Stomach (tissue), 8 donors: ENCODE measurements at regions not wholly inside any gene's neighbourhood (a gene's known extent, or its start where the extent isn't known, plus 50 kb on each side); places are given as distances from the start of the nearest gene placed in this dataset.

Source experiments
- DNase-seq, 2 donors: peaks; one replicate each; pipeline versions ENCODE4 v3.0.0 to v3.0.0-alpha.2; 2013 to 2019
- H3K27ac ChIP-seq, 5 donors: fragments of 200-600 bp in 4 of 5; sonication (generic) in 4 of 5; one replicate each; pipeline ENCODE4 v1.5.1; 2013 to 2019; ENCODE audit warnings: mild to moderate bottlenecking in 1 of 5, moderate library complexity in 1 of 5
- H3K27me3 ChIP-seq, 3 donors: fragments of 200-600 bp; sonication (generic); one replicate each; pipeline ENCODE4 v1.5.1; 2017 to 2019; ENCODE audit warnings: mixed run types in 1 of 3
- H3K36me3 ChIP-seq, 4 donors: fragments of 200-600 bp; sonication (generic); 1 replicate in 3 of 4; 2 replicates in 1 of 4; pipeline ENCODE4 v1.5.1; 2016 to 2019
- H3K4me1 ChIP-seq, 4 donors: fragments of 200-600 bp; sonication (generic); one replicate each; pipeline ENCODE4 v1.5.1; 2016 to 2019
- H3K4me3 ChIP-seq, 4 donors: fragments of 200-600 bp; sonication (generic) in 3 of 4; one replicate each; pipeline ENCODE4 v1.5.1; 2016 to 2019; ENCODE audit warnings: mild to moderate bottlenecking in 1 of 4
- H3K9me3 ChIP-seq, 4 donors: fragments of 200-600 bp; sonication (generic); one replicate each; pipeline ENCODE4 v1.5.1; 2016 to 2019
- EP300 ChIP-seq: sonication (generic); formaldehyde crosslinking; IDR thresholded peaks from one replicate; pipeline ENCODE4 v1.6.1; 2017; ENCODE audit warnings: antibody characterized with exemption
- POLR2A ChIP-seq, 4 donors: fragments of 450-650 bp; IDR thresholded peaks; one replicate each; pipeline ENCODE4 v1.6.1; 2016; ENCODE audit warnings: antibody characterized with exemption in 4 of 4, control low read depth in 2 of 4, mild to moderate bottlenecking in 1 of 4, moderate library complexity in 1 of 4
- POLR2AphosphoS5 ChIP-seq, 3 donors: sonication (generic); formaldehyde crosslinking; IDR thresholded peaks; one replicate each; pipeline ENCODE4 v1.6.1; 2016; ENCODE audit warnings: antibody characterized with exemption in 3 of 3
- WGBS, 5 donors: extraction: QIAGEN DNeasy Blood & Tissue Kit in 3 of 5; methylation state at CpG; one replicate each; pipeline versions ENCODE4 v1.1.5 to v1.1.7; 2013 to 2018; 5-methylcytosine and 5-hydroxymethylcytosine counted together
- intact Hi-C: fragments of 100-400 bp; cut with DNase I; formaldehyde crosslinking; loops from one replicate; pipeline ENCODE4 v1.15.1; 2023; ENCODE audit warnings: low total_unique reads
- TF ChIP-seq, protein P1 (sequence below), 7 experiments: fragments of 450-650 bp in 4 of 7; fragments of 200-600 bp in 3 of 7; sonication (generic) in 3 of 7; IDR thresholded peaks; one replicate each; pipeline ENCODE4 v1.5.1; 2016 to 2019; ENCODE audit warnings: antibody characterized with exemption in 7 of 7, control low read depth in 2 of 7, mild to moderate bottlenecking in 1 of 7
- donor health status: healthy with polysubstance abuse.
- donor health status: Bipolar disorder and iron deficiency.
- donor health status: healthy.

DNA sequence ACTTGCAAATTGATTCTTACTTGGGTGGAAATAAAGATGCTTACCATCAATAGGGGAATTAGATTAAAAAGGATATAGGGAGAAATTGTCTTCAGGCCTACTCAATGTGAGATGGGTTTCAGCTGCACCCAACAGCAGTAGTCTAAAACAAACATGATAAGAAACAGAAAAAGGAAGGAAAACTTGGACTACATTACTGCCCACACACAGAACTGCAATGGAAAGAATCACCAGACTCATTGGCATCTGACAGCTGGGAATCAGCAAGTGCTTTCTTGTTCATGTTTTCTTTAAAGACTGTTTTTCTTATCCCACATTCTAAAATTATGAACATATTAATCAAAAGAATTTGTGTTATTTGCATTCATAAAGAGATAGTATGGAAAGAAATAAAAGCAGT lies 144.2 kb downstream of the LRIG3 start:
- no peak overlapping the region for H3K27ac ChIP-seq
- peak in 1 of 2 donors; percentile 23 for DNase-seq
- no peak for TF ChIP-seq POLR2AphosphoS5 (IDR thresholded peaks at IDR 0.05)
- TF ChIP-seq, protein P1, sequence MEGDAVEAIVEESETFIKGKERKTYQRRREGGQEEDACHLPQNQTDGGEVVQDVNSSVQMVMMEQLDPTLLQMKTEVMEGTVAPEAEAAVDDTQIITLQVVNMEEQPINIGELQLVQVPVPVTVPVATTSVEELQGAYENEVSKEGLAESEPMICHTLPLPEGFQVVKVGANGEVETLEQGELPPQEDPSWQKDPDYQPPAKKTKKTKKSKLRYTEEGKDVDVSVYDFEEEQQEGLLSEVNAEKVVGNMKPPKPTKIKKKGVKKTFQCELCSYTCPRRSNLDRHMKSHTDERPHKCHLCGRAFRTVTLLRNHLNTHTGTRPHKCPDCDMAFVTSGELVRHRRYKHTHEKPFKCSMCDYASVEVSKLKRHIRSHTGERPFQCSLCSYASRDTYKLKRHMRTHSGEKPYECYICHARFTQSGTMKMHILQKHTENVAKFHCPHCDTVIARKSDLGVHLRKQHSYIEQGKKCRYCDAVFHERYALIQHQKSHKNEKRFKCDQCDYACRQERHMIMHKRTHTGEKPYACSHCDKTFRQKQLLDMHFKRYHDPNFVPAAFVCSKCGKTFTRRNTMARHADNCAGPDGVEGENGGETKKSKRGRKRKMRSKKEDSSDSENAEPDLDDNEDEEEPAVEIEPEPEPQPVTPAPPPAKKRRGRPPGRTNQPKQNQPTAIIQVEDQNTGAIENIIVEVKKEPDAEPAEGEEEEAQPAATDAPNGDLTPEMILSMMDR (IDR thresholded peaks at IDR 0.05), result no peak
- no peak for TF ChIP-seq POLR2A (IDR thresholded peaks at IDR 0.05)
- no peak for TF ChIP-seq EP300
- no peak overlapping the region for H3K4me3 ChIP-seq
- H3K36me3 ChIP-seq, result no peaks in the 10 kb centered on the region
- no peaks in the 10 kb centered on the region for H3K27me3 ChIP-seq
- H3K4me1 ChIP-seq, result peaks cover 0 to 9% (median 0%) of the 10 kb centered on the region in 4 donors
- intact Hi-C loops, result no loop called here
- H3K9me3 ChIP-seq, result no peaks in the 10 kb centered on the region

GRCh38 chr12:58777815-58778214 lies 142.5 kb downstream of the LRIG3 start:
- intact Hi-C loops, result no loop called here
- Histone ChIP-seq H3K36me3 (no peaks in the 10 kb centered on the region), H3K9me3 (no peaks in the 10 kb centered on the region), H3K27me3 (no peaks in the 10 kb centered on the region), H3K4me3 (no peak overlapping the region), H3K27ac (no peak overlapping the region), H3K4me1 (peaks cover 0 to 9% (median 0%) of the 10 kb centered on the region in 4 donors)
- TF ChIP-seq EP300 (no peak), POLR2AphosphoS5 (IDR thresholded peaks at IDR 0.05) (no peak), POLR2A (IDR thresholded peaks at IDR 0.05) (no peak)
- TF ChIP-seq, protein P1 (IDR thresholded peaks at IDR 0.05), result no peak
- no peak for DNase-seq

DNA sequence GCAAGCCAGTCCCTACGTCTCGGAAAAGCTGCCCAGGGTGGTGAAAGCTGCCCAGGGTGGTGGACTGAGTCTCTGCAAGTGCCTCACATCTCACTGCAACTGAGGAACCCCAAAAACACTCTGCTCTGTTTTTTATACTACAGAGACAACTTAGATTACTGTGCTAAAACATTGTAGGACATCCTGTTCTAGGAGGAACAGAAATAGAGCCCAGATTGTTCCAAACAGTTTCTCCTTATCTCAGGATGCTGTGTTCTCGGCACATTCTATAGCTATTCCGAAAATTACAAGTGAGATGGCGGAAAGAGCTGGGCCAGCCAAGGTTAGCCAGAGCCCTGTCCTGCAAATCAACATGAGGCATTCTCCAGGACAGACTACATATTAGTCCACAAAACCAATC lies 138.7 kb downstream of the LRIG3 start:
- no peaks in the 10 kb centered on the region for H3K27me3 ChIP-seq
- H3K4me1 ChIP-seq, result no peaks in the 10 kb centered on the region
- no peak overlapping the region for H3K27ac ChIP-seq
- H3K36me3 ChIP-seq, result no peaks in the 10 kb centered on the region
- DNase-seq, result no peak
- intact Hi-C loops, result no loop called here
- no peak overlapping the region for H3K4me3 ChIP-seq
- H3K9me3 ChIP-seq, result no peaks in the 10 kb centered on the region
- 88 to 97% (median 94%) methylated on average over 5 of the region's 5 CpGs for WGBS, 5 donors
- TF ChIP-seq, protein P1 (IDR thresholded peaks at IDR 0.05), result no peak
- TF ChIP-seq POLR2A (IDR thresholded peaks at IDR 0.05) (no peak), POLR2AphosphoS5 (IDR thresholded peaks at IDR 0.05) (no peak), EP300 (no peak)

GRCh38 chr12:58787021-58787760 lies 133.1 kb downstream of the LRIG3 start:
- Histone ChIP-seq H3K9me3 (no peaks in the 10 kb centered on the region), H3K36me3 (no peaks in the 10 kb centered on the region), H3K4me1 (no peaks in the 10 kb centered on the region), H3K27ac (no peak overlapping the region), H3K4me3 (no peak overlapping the region), H3K27me3 (no peaks in the 10 kb centered on the region)
- intact Hi-C loops, result no loop called here
- TF ChIP-seq POLR2A (IDR thresholded peaks at IDR 0.05) (no peak), POLR2AphosphoS5 (IDR thresholded peaks at IDR 0.05) (no peak), EP300 (no peak)
- TF ChIP-seq, protein P1 (IDR thresholded peaks at IDR 0.05), result no peak
- DNase-seq, result no peak
- WGBS, 5 donors, result 77 to 87% (median 84%) methylated on average over 4 of the region's 4 CpGs
